ENCODE measurements at regions not wholly inside any gene's neighbourhood (a gene's known extent, or its start where the extent isn't known, plus 50 kb on each side); places are given as distances from the start of the nearest gene placed in this dataset.

- H3K4me3 ChIP-seq (ENCODE audit: low read length), result no peak overlapping the region
- TF ChIP-seq CTCF (IDR thresholded peaks at IDR 0.05; ENCODE audit: insufficient read depth, low read depth, low read length, missing control alignments), result no peak
- no peak for DNase-seq (ENCODE audit: low read depth)
Measured at GRCh38 chr1:29900104-29900679, 663.9 kb downstream of the PTPRU start.

GRCh38 chr1:29896791-29897714 lies 660.7 kb downstream of the PTPRU start:
- no peak for DNase-seq (ENCODE audit: low read depth)
- H3K4me3 ChIP-seq (ENCODE audit: low read length), result no peak overlapping the region
- no peak for TF ChIP-seq CTCF (IDR thresholded peaks at IDR 0.05; ENCODE audit: insufficient read depth, low read depth, low read length, missing control alignments)

- no peak for TF ChIP-seq CTCF (IDR thresholded peaks at IDR 0.05; ENCODE audit: insufficient read depth, low read depth, low read length, missing control alignments)
- no peak for DNase-seq (ENCODE audit: low read depth)
Measured at GRCh38 chr1:29896300-29896699, 660.0 kb downstream of the PTPRU start.

GRCh38 chr1:29895201-29895600 lies 658.9 kb downstream of the PTPRU start:
- no peak for TF ChIP-seq CTCF (IDR thresholded peaks at IDR 0.05; ENCODE audit: insufficient read depth, low read depth, low read length, missing control alignments)
- DNase-seq (ENCODE audit: low read depth), result no peak
- no peak overlapping the region for H3K4me3 ChIP-seq (ENCODE audit: low read length)

More at GRCh38 chr1:29896300-29896699, 660.0 kb downstream of the PTPRU start:
- H3K4me3 ChIP-seq (ENCODE audit: low read length), result no peak overlapping the region

- no peak overlapping the region for H3K4me3 ChIP-seq (ENCODE audit: low read length)
- DNase-seq (ENCODE audit: low read depth), result no peak
- no peak for TF ChIP-seq CTCF (IDR thresholded peaks at IDR 0.05; ENCODE audit: insufficient read depth, low read depth, low read length, missing control alignments)
Measured at GRCh38 chr1:29894311-29894710, 658.0 kb downstream of the PTPRU start.

- no peak for DNase-seq (ENCODE audit: low read depth)
- no peak for TF ChIP-seq CTCF (IDR thresholded peaks at IDR 0.05; ENCODE audit: insufficient read depth, low read depth, low read length, missing control alignments)
- H3K4me3 ChIP-seq (ENCODE audit: low read length), result no peak overlapping the region
Measured at GRCh38 chr1:29893806-29894205, 657.5 kb downstream of the PTPRU start.

All from epithelial cell of esophagus (primary cell).